ENCODE measurements at regions not wholly inside any gene's neighbourhood (a gene's known extent, or its start where the extent isn't known, plus 50 kb on each side); places are given as distances from the start of the nearest gene placed in this dataset.
A peak's percentile ranks its signal among the peaks of the same experiment; 100 is the strongest.

- TF ChIP-seq CTCF (IDR thresholded peaks at IDR 0.05; ENCODE audit: control insufficient read depth, insufficient read depth, low read depth, low read length, missing control alignments) = no peak
- DNase-seq (ENCODE audit: low read depth) = no peak
- H3K4me3 ChIP-seq (ENCODE audit: control insufficient read depth, low read depth, low read length) = no peak overlapping the region
Observed at GRCh38 chr3:14273901-14274611, 95.4 kb downstream of the LSM3 start.

GRCh38 chr3:14274612-14274936, 96.0 kb downstream of the LSM3 start:
- no peak for TF ChIP-seq CTCF (IDR thresholded peaks at IDR 0.05; ENCODE audit: control insufficient read depth, insufficient read depth, low read depth, low read length, missing control alignments)
- no peak overlapping the region for H3K4me3 ChIP-seq (ENCODE audit: control insufficient read depth, low read depth, low read length)
- no peak for DNase-seq (ENCODE audit: low read depth)

GRCh38 chr3:14274999-14275961, 96.7 kb downstream of the LSM3 start:
- DNase-seq (ENCODE audit: low read depth) = no peak
- no peak overlapping the region for H3K4me3 ChIP-seq (ENCODE audit: control insufficient read depth, low read depth, low read length)
- peak; percentile 20 for TF ChIP-seq CTCF (IDR thresholded peaks at IDR 0.05; ENCODE audit: control insufficient read depth, insufficient read depth, low read depth, low read length, missing control alignments)

- no peak overlapping the region for H3K4me3 ChIP-seq (ENCODE audit: control insufficient read depth, low read depth, low read length)
- TF ChIP-seq CTCF (IDR thresholded peaks at IDR 0.05; ENCODE audit: control insufficient read depth, insufficient read depth, low read depth, low read length, missing control alignments) = no peak
- no peak for DNase-seq (ENCODE audit: low read depth)
Observed at GRCh38 chr3:14275962-14276909, 97.6 kb downstream of the LSM3 start.

GRCh38 chr3:14277557-14277956, 98.9 kb downstream of the LSM3 start:
- H3K4me3 ChIP-seq (ENCODE audit: control insufficient read depth, low read depth, low read length) = no peak overlapping the region
- DNase-seq (ENCODE audit: low read depth) = no peak
- TF ChIP-seq CTCF (IDR thresholded peaks at IDR 0.05; ENCODE audit: control insufficient read depth, insufficient read depth, low read depth, low read length, missing control alignments) = no peak

- H3K4me3 ChIP-seq (ENCODE audit: control insufficient read depth, low read depth, low read length) = no peak overlapping the region
- no peak for DNase-seq (ENCODE audit: low read depth)
- TF ChIP-seq CTCF (IDR thresholded peaks at IDR 0.05; ENCODE audit: control insufficient read depth, insufficient read depth, low read depth, low read length, missing control alignments) = no peak
Observed at GRCh38 chr3:14278265-14278798, 99.7 kb downstream of the LSM3 start.
